GM23338 (cell line): ENCODE measurements at regions not wholly inside any gene's neighbourhood (a gene's known extent, or its start where the extent isn't known, plus 50 kb on each side); places are given as distances from the start of the nearest gene placed in this dataset.
"Not testable (repeated sequence)": the region's sequence is repeated elsewhere in the genome, so short reads cannot be mapped to it uniquely, and the experiment has no call there.

Experiments used
- CREB1 ChIP-seq: fragments of 250-450 bp; sonication (Bioruptor Pico); IDR thresholded peaks from 2 replicates; pipeline ENCODE4 v1.5.0; 2020; ENCODE audit warnings: low read depth, mild to moderate bottlenecking, moderate library complexity
- EZH2 ChIP-seq: fragments of 200-600 bp; sonication (generic); IDR thresholded peaks from one replicate; pipeline ENCODE4 v1.8.0; 2017; ENCODE audit warnings: antibody characterized with exemption, mild to moderate bottlenecking, low read depth; ENCODE audit not compliant: unreplicated experiment
- EZH2phosphoT487 ChIP-seq: fragments of 200-600 bp; sonication (generic); IDR thresholded peaks from one replicate; pipeline ENCODE4 v1.8.1; 2018; ENCODE audit warnings: antibody characterized with exemption; ENCODE audit not compliant: unreplicated experiment
- JUNB ChIP-seq: IDR thresholded peaks from one replicate; pipeline ENCODE4 v1.6.1; 2016; ENCODE audit warnings: antibody characterized with exemption; ENCODE audit not compliant: unreplicated experiment
- NANOG ChIP-seq: IDR thresholded peaks from 2 replicates; pipeline ENCODE4 v1.6.1; 2016; ENCODE audit warnings: antibody characterized with exemption, borderline replicate concordance
- POLR2AphosphoS5 ChIP-seq: IDR thresholded peaks from 2 replicates; pipeline ENCODE4 v1.6.1; 2016; ENCODE audit warnings: antibody characterized with exemption, low read depth
- STAT1 ChIP-seq: IDR thresholded peaks from one replicate; pipeline ENCODE4 v1.6.1; 2016; ENCODE audit warnings: antibody characterized with exemption; ENCODE audit not compliant: unreplicated experiment
- ZNF331 ChIP-seq: fragments of 250-450 bp; sonication (Bioruptor Pico); IDR thresholded peaks from 2 replicates; pipeline ENCODE4 v1.5.0; 2020; ENCODE audit warnings: low read depth, mild to moderate bottlenecking, moderate library complexity
- TF ChIP-seq, protein P1 (sequence below), 2 experiments: fragments of 200-600 bp in 1 of 2; sonication (generic) in 1 of 2; conservative IDR thresholded peaks; 2 replicates each; pipeline versions ENCODE4 v1.5.1 to v1.6.1; 2016 to 2017; ENCODE audit warnings: antibody characterized with exemption in 2 of 2, low read depth in 2 of 2, mild to moderate bottlenecking in 2 of 2, moderate library complexity in 1 of 2
- TF ChIP-seq, protein P2 (sequence below): IDR thresholded peaks from one replicate; pipeline ENCODE4 v1.6.1; 2018; ENCODE audit warnings: antibody characterized with exemption; ENCODE audit not compliant: unreplicated experiment
- TF ChIP-seq, protein P3 (sequence below): fragments of 250-450 bp; sonication (Bioruptor Pico); IDR thresholded peaks from 2 replicates; pipeline ENCODE4 v1.5.0; 2020; ENCODE audit warnings: mild to moderate bottlenecking, moderate library complexity

DNA sequence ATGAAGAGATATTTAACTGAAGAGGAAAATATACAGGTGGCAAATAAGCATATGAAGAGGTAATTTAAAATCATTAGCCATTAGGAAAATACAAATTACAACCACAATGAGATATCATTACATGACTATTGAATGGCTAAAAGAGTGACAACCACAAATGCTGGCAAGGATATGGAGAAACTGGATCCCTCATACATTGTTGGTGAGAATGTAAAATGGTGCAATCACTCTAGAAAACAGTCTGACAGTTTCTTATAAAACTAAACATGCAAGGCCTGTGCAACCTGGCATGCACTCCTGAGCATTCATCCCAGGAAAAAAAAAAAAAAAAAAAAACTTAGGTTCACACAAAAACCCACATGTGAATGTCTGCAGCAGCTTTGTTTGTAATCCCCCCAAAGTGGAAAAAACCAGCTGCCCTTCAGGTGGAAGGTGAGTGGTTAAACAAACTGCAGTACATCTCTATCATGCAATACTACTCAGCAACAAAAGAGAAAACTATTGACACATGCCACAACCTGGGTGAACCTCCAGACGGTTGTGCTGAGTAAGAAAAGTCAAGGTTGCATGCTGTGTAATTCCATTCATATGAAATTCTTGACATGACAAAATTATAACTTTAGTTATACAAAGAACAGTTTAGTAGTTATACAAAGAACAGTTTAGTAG lies 189.2 kb upstream of the IRF2BP2 start:
- TF ChIP-seq, protein P1, sequence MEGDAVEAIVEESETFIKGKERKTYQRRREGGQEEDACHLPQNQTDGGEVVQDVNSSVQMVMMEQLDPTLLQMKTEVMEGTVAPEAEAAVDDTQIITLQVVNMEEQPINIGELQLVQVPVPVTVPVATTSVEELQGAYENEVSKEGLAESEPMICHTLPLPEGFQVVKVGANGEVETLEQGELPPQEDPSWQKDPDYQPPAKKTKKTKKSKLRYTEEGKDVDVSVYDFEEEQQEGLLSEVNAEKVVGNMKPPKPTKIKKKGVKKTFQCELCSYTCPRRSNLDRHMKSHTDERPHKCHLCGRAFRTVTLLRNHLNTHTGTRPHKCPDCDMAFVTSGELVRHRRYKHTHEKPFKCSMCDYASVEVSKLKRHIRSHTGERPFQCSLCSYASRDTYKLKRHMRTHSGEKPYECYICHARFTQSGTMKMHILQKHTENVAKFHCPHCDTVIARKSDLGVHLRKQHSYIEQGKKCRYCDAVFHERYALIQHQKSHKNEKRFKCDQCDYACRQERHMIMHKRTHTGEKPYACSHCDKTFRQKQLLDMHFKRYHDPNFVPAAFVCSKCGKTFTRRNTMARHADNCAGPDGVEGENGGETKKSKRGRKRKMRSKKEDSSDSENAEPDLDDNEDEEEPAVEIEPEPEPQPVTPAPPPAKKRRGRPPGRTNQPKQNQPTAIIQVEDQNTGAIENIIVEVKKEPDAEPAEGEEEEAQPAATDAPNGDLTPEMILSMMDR (conservative IDR thresholded peaks at IDR 0.05; ENCODE audit: low read depth in 2 of 2): not testable (repeated sequence)
- TF ChIP-seq EZH2; CREB1 (CRISPR knock-in tag); JUNB; EZH2phosphoT487; POLR2AphosphoS5; STAT1; ZNF331 (CRISPR knock-in tag); NANOG: not testable (repeated sequence)
- TF ChIP-seq, protein P2, sequence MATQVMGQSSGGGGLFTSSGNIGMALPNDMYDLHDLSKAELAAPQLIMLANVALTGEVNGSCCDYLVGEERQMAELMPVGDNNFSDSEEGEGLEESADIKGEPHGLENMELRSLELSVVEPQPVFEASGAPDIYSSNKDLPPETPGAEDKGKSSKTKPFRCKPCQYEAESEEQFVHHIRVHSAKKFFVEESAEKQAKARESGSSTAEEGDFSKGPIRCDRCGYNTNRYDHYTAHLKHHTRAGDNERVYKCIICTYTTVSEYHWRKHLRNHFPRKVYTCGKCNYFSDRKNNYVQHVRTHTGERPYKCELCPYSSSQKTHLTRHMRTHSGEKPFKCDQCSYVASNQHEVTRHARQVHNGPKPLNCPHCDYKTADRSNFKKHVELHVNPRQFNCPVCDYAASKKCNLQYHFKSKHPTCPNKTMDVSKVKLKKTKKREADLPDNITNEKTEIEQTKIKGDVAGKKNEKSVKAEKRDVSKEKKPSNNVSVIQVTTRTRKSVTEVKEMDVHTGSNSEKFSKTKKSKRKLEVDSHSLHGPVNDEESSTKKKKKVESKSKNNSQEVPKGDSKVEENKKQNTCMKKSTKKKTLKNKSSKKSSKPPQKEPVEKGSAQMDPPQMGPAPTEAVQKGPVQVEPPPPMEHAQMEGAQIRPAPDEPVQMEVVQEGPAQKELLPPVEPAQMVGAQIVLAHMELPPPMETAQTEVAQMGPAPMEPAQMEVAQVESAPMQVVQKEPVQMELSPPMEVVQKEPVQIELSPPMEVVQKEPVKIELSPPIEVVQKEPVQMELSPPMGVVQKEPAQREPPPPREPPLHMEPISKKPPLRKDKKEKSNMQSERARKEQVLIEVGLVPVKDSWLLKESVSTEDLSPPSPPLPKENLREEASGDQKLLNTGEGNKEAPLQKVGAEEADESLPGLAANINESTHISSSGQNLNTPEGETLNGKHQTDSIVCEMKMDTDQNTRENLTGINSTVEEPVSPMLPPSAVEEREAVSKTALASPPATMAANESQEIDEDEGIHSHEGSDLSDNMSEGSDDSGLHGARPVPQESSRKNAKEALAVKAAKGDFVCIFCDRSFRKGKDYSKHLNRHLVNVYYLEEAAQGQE: not testable (repeated sequence)
- TF ChIP-seq, protein P3, sequence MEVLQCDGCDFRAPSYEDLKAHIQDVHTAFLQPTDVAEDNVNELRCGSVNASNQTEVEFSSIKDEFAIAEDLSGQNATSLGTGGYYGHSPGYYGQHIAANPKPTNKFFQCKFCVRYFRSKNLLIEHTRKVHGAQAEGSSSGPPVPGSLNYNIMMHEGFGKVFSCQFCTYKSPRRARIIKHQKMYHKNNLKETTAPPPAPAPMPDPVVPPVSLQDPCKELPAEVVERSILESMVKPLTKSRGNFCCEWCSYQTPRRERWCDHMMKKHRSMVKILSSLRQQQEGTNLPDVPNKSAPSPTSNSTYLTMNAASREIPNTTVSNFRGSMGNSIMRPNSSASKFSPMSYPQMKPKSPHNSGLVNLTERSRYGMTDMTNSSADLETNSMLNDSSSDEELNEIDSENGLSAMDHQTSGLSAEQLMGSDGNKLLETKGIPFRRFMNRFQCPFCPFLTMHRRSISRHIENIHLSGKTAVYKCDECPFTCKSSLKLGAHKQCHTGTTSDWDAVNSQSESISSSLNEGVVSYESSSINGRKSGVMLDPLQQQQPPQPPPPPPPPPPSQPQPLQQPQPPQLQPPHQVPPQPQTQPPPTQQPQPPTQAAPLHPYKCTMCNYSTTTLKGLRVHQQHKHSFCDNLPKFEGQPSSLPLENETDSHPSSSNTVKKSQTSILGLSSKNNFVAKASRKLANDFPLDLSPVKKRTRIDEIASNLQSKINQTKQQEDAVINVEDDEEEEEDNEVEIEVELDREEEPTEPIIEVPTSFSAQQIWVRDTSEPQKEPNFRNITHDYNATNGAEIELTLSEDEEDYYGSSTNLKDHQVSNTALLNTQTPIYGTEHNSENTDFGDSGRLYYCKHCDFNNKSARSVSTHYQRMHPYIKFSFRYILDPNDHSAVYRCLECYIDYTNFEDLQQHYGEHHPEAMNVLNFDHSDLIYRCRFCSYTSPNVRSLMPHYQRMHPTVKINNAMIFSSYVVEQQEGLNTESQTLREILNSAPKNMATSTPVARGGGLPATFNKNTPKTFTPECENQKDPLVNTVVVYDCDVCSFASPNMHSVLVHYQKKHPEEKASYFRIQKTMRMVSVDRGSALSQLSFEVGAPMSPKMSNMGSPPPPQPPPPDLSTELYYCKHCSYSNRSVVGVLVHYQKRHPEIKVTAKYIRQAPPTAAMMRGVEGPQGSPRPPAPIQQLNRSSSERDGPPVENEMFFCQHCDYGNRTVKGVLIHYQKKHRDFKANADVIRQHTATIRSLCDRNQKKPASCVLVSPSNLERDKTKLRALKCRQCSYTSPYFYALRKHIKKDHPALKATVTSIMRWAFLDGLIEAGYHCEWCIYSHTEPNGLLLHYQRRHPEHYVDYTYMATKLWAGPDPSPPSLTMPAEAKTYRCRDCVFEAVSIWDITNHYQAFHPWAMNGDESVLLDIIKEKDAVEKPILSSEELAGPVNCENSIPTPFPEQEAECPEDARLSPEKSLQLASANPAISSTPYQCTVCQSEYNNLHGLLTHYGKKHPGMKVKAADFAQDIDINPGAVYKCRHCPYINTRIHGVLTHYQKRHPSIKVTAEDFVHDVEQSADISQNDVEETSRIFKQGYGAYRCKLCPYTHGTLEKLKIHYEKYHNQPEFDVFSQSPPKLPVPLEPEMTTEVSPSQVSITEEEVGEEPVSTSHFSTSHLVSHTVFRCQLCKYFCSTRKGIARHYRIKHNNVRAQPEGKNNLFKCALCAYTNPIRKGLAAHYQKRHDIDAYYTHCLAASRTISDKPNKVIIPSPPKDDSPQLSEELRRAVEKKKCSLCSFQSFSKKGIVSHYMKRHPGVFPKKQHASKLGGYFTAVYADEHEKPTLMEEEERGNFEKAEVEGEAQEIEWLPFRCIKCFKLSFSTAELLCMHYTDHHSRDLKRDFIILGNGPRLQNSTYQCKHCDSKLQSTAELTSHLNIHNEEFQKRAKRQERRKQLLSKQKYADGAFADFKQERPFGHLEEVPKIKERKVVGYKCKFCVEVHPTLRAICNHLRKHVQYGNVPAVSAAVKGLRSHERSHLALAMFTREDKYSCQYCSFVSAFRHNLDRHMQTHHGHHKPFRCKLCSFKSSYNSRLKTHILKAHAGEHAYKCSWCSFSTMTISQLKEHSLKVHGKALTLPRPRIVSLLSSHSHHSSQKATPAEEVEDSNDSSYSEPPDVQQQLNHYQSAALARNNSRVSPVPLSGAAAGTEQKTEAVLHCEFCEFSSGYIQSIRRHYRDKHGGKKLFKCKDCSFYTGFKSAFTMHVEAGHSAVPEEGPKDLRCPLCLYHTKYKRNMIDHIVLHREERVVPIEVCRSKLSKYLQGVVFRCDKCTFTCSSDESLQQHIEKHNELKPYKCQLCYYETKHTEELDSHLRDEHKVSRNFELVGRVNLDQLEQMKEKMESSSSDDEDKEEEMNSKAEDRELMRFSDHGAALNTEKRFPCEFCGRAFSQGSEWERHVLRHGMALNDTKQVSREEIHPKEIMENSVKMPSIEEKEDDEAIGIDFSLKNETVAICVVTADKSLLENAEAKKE (CRISPR knock-in tag): not testable (repeated sequence)
